Heart left ventricle (tissue), 16 donors: ENCODE measurements at regions not wholly inside any gene's neighbourhood (a gene's known extent, or its start where the extent isn't known, plus 50 kb on each side); places are given as distances from the start of the nearest gene placed in this dataset.
"Not testable (repeated sequence)": the region's sequence is repeated elsewhere in the genome, so short reads cannot be mapped to it uniquely, and the experiment has no call there.

Source experiments
- ATAC-seq, 4 donors: fragments of 200-7000 bp; cut with Tn5 transposase; one replicate each; pipeline ENCODE4 v1.9.1; 2020 to 2022; ENCODE audit warnings: moderate library complexity in 4 of 4, mild to moderate bottlenecking in 3 of 4, moderate number of reproducible peaks in 1 of 4
- DNase-seq, 5 donors: peaks; one replicate each; pipeline ENCODE4 v3.0.0-alpha.2; 2020
- H3K27ac ChIP-seq, 12 donors: fragments of 200-600 bp; sonication (generic) in 4 of 12; one replicate each; pipeline versions ENCODE4 v1.5.0 to v1.8.0; 2016 to 2022; ENCODE audit warnings: mild to moderate bottlenecking in 2 of 12
- H3K27me3 ChIP-seq, 9 donors: fragments of 200-600 bp; sonication (generic) in 2 of 9; one replicate each; pipeline versions ENCODE4 v1.5.1 to v1.8.0; 2016 to 2022; ENCODE audit warnings: mild to moderate bottlenecking in 3 of 9
- H3K36me3 ChIP-seq, 9 donors: fragments of 200-600 bp; sonication (generic) in 2 of 9; one replicate each; pipeline versions ENCODE4 v1.5.0 to v1.8.0; 2018 to 2022; ENCODE audit warnings: mild to moderate bottlenecking in 2 of 9
- H3K4me1 ChIP-seq, 12 donors: fragments of 200-600 bp; sonication (generic) in 4 of 12; one replicate each; pipeline versions ENCODE4 v1.5.0 to v1.8.0; 2016 to 2022; ENCODE audit warnings: mild to moderate bottlenecking in 3 of 12
- H3K4me3 ChIP-seq, 12 donors: fragments of 200-600 bp; sonication (generic) in 4 of 12; one replicate each; pipeline versions ENCODE4 v1.5.0 to v1.8.0; 2017 to 2022; ENCODE audit warnings: mild to moderate bottlenecking in 9 of 12, moderate library complexity in 4 of 12
- H3K9me3 ChIP-seq, 12 donors: fragments of 200-600 bp; sonication (generic) in 4 of 12; one replicate each; pipeline versions ENCODE4 v1.5.0 to v1.8.0; 2016 to 2022; ENCODE audit warnings: mild to moderate bottlenecking in 1 of 12
- POLR2A ChIP-seq, 2 donors: fragments of 450-650 bp; IDR thresholded peaks; one replicate each; pipeline ENCODE4 v1.6.1; 2017; ENCODE audit warnings: antibody characterized with exemption in 2 of 2, mild to moderate bottlenecking in 2 of 2, moderate library complexity in 2 of 2
- WGBS, 4 donors: extraction: QIAGEN DNeasy Blood & Tissue Kit in 2 of 4; methylation state at CpG; one replicate each; pipeline versions ENCODE4 v1.1.5 to v1.1.7; 2013 to 2018; 5-methylcytosine and 5-hydroxymethylcytosine counted together
- intact Hi-C, 10 donors: fragments of 100-400 bp; cut with DNase I; formaldehyde crosslinking; loops; one replicate each; pipeline versions ENCODE4 v1.11.1 to v1.14.2; 2022
- TF ChIP-seq, protein P1 (sequence below), 12 donors: fragments of 200-600 bp; sonication (generic) in 4 of 12; IDR thresholded peaks; one replicate each; pipeline versions ENCODE4 v1.5.0 to v1.8.0; 2018 to 2022; ENCODE audit warnings: antibody characterized with exemption in 12 of 12, mild to moderate bottlenecking in 5 of 12
- donor health status: ischemic (EF 13 %, LVEDD 7.1; RV severe dilation, severe dysfunction).
- donor health status: healthy with polysubstance abuse.
- donor health status: DM: no; HTN: yes; CAD: no.
- donor health status: DM: no; HTN: no; CAD: no.
- donor health status: ischemic (EF 25% LVEDD 6.9; RV normal size, moderate dysfunction).
- donor health status: ischemic (EF 25% LVEDD 5.7; RV mildly dilated, moderate dysfunction).
- donor health status: healthy.
- donor health status: DM: yes; HTN: yes; CAD: no.
- donor health status: ischemic (EF 35%, LVEDD 5.7; RV mildly dilated, moderate dysfunction).
- donor health status: nonischemic (EF 11% LVEDD 7.7; RV severe dilation, severe dysfunction).
- donor health status: DM: yes; HTN: yes; CAD: no.
- donor health status: PGD.
- donor health status: ischemic (EF 29% LVEDD 5.4; RV normal size, mild dysfunction).
- donor health status: nonischemic (EF 23%, LVEDD 6.1; RV moderate dilation, normal function).

DNA sequence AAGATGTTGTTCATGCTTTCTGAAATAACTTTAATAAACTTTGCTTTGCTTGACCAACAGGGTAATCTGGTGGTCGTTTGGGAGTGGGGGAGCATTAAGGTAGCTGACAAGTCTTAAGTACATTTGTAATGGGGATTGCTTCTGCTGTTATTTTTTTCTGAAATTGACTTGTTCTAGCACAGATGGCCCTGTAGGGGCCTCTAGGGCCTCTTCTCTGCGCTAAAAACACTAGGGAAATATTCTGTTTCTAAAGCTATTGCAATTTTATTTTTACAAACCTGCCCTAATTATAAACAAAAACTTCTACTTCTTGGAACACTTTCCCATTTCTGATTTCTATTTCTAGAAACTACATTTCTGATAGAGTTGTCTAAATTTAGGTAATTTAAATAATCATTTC, 191.3 kb upstream of the KCNJ3 start:
- Histone ChIP-seq H3K36me3 (no peaks in the 10 kb centered on the region), H3K27ac (no peak overlapping the region), H3K4me3 (no peak overlapping the region), H3K27me3 (no peaks in the 10 kb centered on the region), H3K4me1 (no peaks in the 10 kb centered on the region), H3K9me3 (no peaks in the 10 kb centered on the region)
- TF ChIP-seq, protein P1, sequence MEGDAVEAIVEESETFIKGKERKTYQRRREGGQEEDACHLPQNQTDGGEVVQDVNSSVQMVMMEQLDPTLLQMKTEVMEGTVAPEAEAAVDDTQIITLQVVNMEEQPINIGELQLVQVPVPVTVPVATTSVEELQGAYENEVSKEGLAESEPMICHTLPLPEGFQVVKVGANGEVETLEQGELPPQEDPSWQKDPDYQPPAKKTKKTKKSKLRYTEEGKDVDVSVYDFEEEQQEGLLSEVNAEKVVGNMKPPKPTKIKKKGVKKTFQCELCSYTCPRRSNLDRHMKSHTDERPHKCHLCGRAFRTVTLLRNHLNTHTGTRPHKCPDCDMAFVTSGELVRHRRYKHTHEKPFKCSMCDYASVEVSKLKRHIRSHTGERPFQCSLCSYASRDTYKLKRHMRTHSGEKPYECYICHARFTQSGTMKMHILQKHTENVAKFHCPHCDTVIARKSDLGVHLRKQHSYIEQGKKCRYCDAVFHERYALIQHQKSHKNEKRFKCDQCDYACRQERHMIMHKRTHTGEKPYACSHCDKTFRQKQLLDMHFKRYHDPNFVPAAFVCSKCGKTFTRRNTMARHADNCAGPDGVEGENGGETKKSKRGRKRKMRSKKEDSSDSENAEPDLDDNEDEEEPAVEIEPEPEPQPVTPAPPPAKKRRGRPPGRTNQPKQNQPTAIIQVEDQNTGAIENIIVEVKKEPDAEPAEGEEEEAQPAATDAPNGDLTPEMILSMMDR (IDR thresholded peaks at IDR 0.05) = peak in 1 of 12 donors; percentile 7
- TF ChIP-seq POLR2A (IDR thresholded peaks at IDR 0.05) = no peak
- WGBS, 4 donors = 44 to 48% (median 47%) methylated on average over 2 of the region's 2 CpGs
- no peak for ATAC-seq
- DNase-seq = no peak
- intact Hi-C loops = no loop called here

DNA sequence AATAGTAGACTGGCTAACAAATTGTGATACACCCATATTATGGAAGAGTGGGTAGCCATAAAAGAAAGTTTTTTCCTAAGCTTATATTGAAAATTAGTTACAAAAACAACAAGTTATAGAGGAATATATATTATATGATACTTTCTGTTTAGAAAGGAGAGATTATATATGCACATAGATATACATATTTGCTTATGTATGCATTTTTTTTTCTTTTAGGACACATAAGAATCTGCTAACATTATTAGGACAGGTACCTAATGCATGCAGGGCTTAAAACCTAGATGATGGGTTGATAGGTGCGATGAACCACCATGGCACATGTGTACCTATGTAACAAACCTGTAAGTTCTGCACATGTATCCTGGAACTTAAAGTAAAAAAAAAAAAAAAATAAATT, 179.6 kb upstream of the KCNJ3 start:
- Histone ChIP-seq H3K9me3 (no peaks in the 10 kb centered on the region), H3K4me3 (no peak overlapping the region), H3K27me3 (no peaks in the 10 kb centered on the region), H3K27ac (no peak overlapping the region), H3K4me1 (no peaks in the 10 kb centered on the region), H3K36me3 (no peaks in the 10 kb centered on the region)
- no peak for ATAC-seq
- DNase-seq = no peak
- no peak for TF ChIP-seq POLR2A (IDR thresholded peaks at IDR 0.05)
- TF ChIP-seq, protein P1 (IDR thresholded peaks at IDR 0.05) = no peak
- WGBS, 4 donors = 86 to 98% (median 97%) methylated on average over 1 of the region's 1 CpG
- intact Hi-C loops = no loop called here

DNA sequence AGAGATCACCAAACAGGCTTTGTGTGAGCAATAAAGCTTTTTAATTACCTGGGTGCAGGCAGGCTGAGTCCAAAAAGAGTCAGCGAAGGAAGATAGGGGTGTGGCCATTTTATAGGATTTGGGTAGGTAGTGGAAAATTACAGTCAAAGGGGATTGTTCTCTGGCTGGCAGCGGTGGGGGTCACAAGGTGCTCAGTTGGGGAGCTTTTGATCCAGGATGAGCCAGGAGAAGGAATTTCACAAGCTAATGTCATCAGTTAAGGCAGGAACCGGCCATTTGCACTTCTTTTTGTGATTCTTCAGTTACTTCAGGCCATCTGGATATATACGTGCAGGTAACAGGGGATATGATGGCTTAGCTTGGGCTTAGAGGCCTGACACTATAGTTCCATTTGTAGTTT, 177.5 kb upstream of the KCNJ3 start:
- DNase-seq, H3K36me3 ChIP-seq, H3K27me3 ChIP-seq, H3K9me3 ChIP-seq, intact Hi-C loops, H3K4me1 ChIP-seq, ATAC-seq, H3K4me3 ChIP-seq, H3K27ac ChIP-seq: not testable (repeated sequence)
- 84 to 88% (median 86%) methylated on average over 4 of the region's 4 CpGs for WGBS, 4 donors

DNA sequence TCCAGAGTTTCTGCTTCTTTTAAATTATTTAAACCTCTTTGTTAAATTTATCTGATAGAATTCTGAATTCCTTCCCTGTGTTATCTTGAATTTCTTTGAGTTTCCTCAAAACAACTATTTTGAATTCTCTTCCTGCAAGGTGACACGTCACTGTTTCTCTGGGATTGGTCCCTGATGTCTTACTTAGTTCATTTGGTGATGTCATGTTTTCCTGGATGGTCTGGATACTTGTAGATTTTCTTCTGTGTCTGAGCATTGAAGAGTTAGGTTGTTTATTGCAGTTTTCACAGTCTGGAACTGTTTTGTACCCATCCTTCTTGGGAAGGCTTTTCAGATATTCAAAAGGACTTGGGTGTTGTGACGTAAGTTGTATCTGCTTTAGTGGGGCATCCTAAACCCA, 172.3 kb upstream of the KCNJ3 start:
- DNase-seq = no peak
- Histone ChIP-seq H3K4me3 (no peak overlapping the region), H3K27ac (no peak overlapping the region), H3K36me3 (no peaks in the 10 kb centered on the region), H3K9me3 (no peaks in the 10 kb centered on the region), H3K4me1 (no peaks in the 10 kb centered on the region), H3K27me3 (no peaks in the 10 kb centered on the region)
- WGBS, 4 donors = 75 to 87% (median 83%) methylated on average over 2 of the region's 2 CpGs
- no peak for ATAC-seq
- intact Hi-C loops = no loop called here
- TF ChIP-seq POLR2A (IDR thresholded peaks at IDR 0.05) = no peak
- TF ChIP-seq, protein P1 (IDR thresholded peaks at IDR 0.05) = no peak

DNA sequence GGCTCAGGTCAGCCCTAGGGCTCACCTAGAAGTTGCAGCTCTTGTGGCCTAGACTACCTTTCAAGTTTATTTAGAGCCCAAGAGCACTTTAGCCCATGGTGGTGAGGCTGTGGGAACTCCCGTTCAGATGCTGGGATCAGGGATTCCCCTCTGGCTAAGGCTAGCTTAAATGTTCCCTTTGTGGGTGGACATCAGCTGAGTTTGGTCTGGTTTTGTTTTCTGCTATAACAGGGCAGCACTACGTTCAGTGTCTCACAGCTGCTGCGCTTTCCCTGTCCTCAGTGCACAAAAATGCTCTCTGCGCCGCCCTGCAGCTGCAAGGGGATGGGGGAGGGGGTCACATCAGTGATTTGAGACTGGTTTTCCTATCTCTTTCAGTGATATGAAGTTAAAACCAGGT, 170.5 kb upstream of the KCNJ3 start:
- ATAC-seq (no peak), DNase-seq (no peak)
- WGBS, 4 donors = 82 to 90% (median 84%) methylated on average over 5 of the region's 5 CpGs
- Histone ChIP-seq H3K27ac (no peak overlapping the region), H3K4me1 (no peaks in the 10 kb centered on the region), H3K27me3 (no peaks in the 10 kb centered on the region), H3K36me3 (no peaks in the 10 kb centered on the region), H3K4me3 (no peak overlapping the region), H3K9me3 (no peaks in the 10 kb centered on the region)
- intact Hi-C loops = no loop called here
- no peak for TF ChIP-seq POLR2A (IDR thresholded peaks at IDR 0.05)
- TF ChIP-seq, protein P1 (IDR thresholded peaks at IDR 0.05) = no peak
